BLaER1 treated with 17β-estradiol and CSF1 and Interleukin-3, amounts not matched to agents 10 nM and 100 nM (cell line): ENCODE measurements at regions not wholly inside any gene's neighbourhood (a gene's known extent, or its start where the extent isn't known, plus 50 kb on each side); places are given as distances from the start of the nearest gene placed in this dataset.

Experiments used
- H3K27ac ChIP-seq, 11 experiments: shearing (Covaris generic); formaldehyde crosslinking; 2 replicates each; pipeline ENCODE4 v1.8.1; 2022
- H3K27me3 ChIP-seq, 11 experiments: shearing (Covaris generic); formaldehyde crosslinking; 2 replicates each; pipeline ENCODE4 v1.8.1; 2022
- H3K36me3 ChIP-seq, 11 experiments: shearing (Covaris generic); formaldehyde crosslinking; 2 replicates each; pipeline ENCODE4 v1.8.1; 2022
- H3K4me1 ChIP-seq, 10 experiments: shearing (Covaris generic); formaldehyde crosslinking; 2 replicates each; pipeline ENCODE4 v1.8.1; 2022
- H3K4me2 ChIP-seq, 11 experiments: shearing (Covaris generic); formaldehyde crosslinking; 2 replicates each; pipeline ENCODE4 v1.8.1; 2022
- H3K4me3 ChIP-seq, 10 experiments: shearing (Covaris generic); formaldehyde crosslinking; 2 replicates each; pipeline ENCODE4 v1.8.1; 2022
- H3K9ac ChIP-seq, 11 experiments: shearing (Covaris generic); formaldehyde crosslinking; 2 replicates each; pipeline ENCODE4 v1.8.1; 2022
- H3K9me3 ChIP-seq, 11 experiments: shearing (Covaris generic); formaldehyde crosslinking; replicated peaks in 1 of 11; 2 replicates each; pipeline ENCODE4 v1.8.1; 2022
- H4K20me1 ChIP-seq, 11 experiments: shearing (Covaris generic); formaldehyde crosslinking; 2 replicates each; pipeline ENCODE4 v1.8.1; 2022
- Cebpa-rat ChIP-seq, 11 experiments: shearing (Covaris generic); IDR thresholded peaks; 2 replicates each; pipeline ENCODE4 v1.8.1; 2022

DNA sequence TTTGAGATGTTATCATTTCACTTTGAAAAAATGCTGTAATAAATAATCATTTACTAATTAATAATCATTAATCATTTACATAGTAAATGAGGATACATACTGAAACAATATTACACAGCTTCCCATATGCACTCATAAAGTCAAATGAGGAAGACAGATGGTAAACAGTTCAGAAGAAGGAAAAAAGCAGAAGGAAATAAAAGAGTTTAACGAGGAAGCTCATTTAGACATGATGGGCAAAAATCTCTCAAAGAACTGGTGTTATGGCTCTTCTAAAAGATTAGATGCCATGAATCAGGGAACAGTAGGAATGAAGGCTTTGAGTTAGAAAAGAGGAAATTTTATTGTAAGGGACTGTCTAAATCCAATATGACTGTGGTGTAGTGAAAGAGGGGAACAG is 347.6 kb downstream of the PTPRC start:
- Histone ChIP-seq H3K27ac (no peak overlapping the region), H3K4me2 (peak overlapping the region in 2 of 11 experiments; percentile 6 to 60; a peak in 3 of 22 replicates), H3K9me3 (peaks cover 20 to 35% (median 26%) of the 10 kb centered on the region in 11 experiments; a peak in 21 of 22 replicates), H4K20me1 (no peaks in the 10 kb centered on the region), H3K36me3 (0 out of 22 replicates have a peak, but pooled peaks cover 0 to 3% (median 0%) of the 10 kb centered on the region in 11 experiments), H3K4me1 (peaks cover 0 to 8% (median 2%) of the 10 kb centered on the region in 10 experiments; a peak in 6 of 20 replicates), H3K4me3 (no peak overlapping the region), H3K9ac (no peak overlapping the region), H3K27me3 (no peaks in the 10 kb centered on the region)
- TF ChIP-seq Cebpa-rat (IDR thresholded peaks at IDR 0.05) = no peak

DNA sequence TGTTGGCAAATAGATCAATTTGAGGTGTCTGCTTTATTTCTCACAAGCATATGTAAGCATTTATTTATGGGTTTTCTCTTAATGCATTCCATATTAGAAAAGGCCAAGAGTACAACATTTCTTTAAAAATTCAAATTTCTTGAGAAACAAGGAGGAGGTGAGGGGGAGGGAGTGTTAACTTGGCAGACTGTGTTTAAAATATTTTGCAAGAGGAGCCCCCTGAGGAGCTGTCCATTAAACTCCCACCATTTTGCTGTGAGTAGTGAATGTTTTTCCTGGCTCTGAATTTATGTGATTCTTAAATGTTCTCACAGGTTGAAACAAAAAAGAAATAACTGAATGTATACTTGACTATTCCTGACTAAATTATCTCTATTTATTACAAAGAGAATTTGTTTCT is 363.8 kb downstream of the PTPRC start:
- H3K27ac ChIP-seq = no peak overlapping the region
- no peaks in the 10 kb centered on the region for H3K36me3 ChIP-seq
- H3K9ac ChIP-seq = no peak overlapping the region
- H3K27me3 ChIP-seq = no peaks in the 10 kb centered on the region
- H3K9me3 ChIP-seq = peaks cover 0 to 16% (median 8%) of the 10 kb centered on the region in 11 experiments; a peak in 10 of 22 replicates
- no peaks in the 10 kb centered on the region for H4K20me1 ChIP-seq
- no peak overlapping the region for H3K4me2 ChIP-seq
- no peak for TF ChIP-seq Cebpa-rat (IDR thresholded peaks at IDR 0.05)
- peaks cover 4 to 15% (median 9%) of the 10 kb centered on the region in 10 experiments; a peak in 18 of 20 replicates for H3K4me1 ChIP-seq
- H3K4me3 ChIP-seq = no peak overlapping the region

DNA sequence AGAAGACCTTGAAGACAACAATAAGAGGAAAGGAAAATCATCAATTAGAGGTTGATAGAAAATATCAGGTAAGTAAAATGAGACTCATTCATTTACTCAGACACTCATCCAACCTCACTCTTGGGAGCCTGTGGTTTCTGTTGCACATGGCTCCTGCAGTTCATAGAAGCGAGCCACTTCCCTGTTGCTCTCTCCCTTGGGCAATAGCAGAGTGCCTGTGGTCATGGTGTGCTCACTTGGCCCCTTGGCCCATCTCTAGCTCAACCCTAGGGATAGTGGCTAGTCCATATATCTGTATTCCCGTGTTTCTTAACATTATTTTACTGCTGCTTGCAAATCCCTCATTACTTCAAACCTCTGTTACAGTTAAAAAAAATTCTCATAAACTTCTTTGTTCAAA is 368.6 kb downstream of the PTPRC start:
- H3K4me3 ChIP-seq = no peak overlapping the region
- H3K4me1 ChIP-seq = peaks cover 26 to 62% (median 44%) of the 10 kb centered on the region in 10 experiments
- peaks cover 0 to 15% (median 8%) of the 10 kb centered on the region in 11 experiments; a peak in 10 of 22 replicates for H3K9me3 ChIP-seq
- H3K9ac ChIP-seq = no peak overlapping the region
- peak overlapping the region in 8 of 11 experiments; percentile 1 to 79 (median 62); a peak in 12 of 22 replicates for H3K27ac ChIP-seq
- H3K36me3 ChIP-seq = no peaks in the 10 kb centered on the region
- peak overlapping the region in 10 of 11 experiments; percentile 31 to 77 (median 49); a peak in 18 of 22 replicates for H3K4me2 ChIP-seq
- H3K27me3 ChIP-seq = no peaks in the 10 kb centered on the region
- peak in 9 of 11 experiments; percentile 66 to 98 (median 91); a peak in 17 of 22 replicates for TF ChIP-seq Cebpa-rat (IDR thresholded peaks at IDR 0.05)
- no peaks in the 10 kb centered on the region for H4K20me1 ChIP-seq

DNA sequence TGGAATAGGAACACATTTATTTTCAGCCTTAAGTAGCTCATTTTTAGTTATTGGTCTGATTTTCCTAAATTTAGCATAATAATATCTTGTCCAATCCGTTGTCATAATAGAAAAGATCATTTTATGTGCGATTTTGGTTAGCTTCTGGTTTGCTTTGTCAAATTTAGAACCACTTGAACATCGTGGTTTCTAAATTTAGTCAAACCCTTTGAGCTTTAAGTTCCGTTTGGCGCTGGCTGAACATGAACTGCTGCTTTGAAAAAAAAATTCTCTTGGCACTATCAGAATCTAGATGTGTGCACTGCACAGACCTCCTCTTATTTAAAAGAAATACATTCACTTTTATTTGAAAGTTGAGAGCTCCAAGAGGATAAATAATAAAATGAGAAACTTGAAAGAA is 370.6 kb downstream of the PTPRC start:
- Histone ChIP-seq H3K9ac (peak overlapping the region in 9 of 11 experiments; percentile 28 to 67 (median 53); a peak in 14 of 22 replicates), H3K27me3 (no peaks in the 10 kb centered on the region), H3K4me1 (peaks cover 26 to 62% (median 44%) of the 10 kb centered on the region in 10 experiments), H3K36me3 (no peaks in the 10 kb centered on the region), H4K20me1 (no peaks in the 10 kb centered on the region), H3K4me2 (peak overlapping the region; percentile 71 to 82 (median 77); a peak in 21 of 22 replicates), H3K4me3 (peak overlapping the region in 3 of 10 experiments; percentile 34 to 41 (median 36); a peak in 4 of 20 replicates), H3K27ac (peak overlapping the region in 9 of 11 experiments; percentile 10 to 79 (median 69); a peak in 16 of 22 replicates), H3K9me3 (peaks cover 3 to 28% (median 20%) of the 10 kb centered on the region in 11 experiments; a peak in 15 of 22 replicates)
- no peak for TF ChIP-seq Cebpa-rat (IDR thresholded peaks at IDR 0.05)

GRCh38 chr1:199010492-199010891 is 371.7 kb downstream of the PTPRC start:
- Histone ChIP-seq H3K4me2 (peak overlapping the region; percentile 71 to 82 (median 77)), H3K9me3 (peaks cover 3 to 31% (median 23%) of the 10 kb centered on the region in 11 experiments; a peak in 16 of 22 replicates), H3K27me3 (no peaks in the 10 kb centered on the region), H4K20me1 (no peaks in the 10 kb centered on the region), H3K9ac (peak overlapping the region in 6 of 11 experiments; percentile 38 to 67 (median 56); a peak in 9 of 22 replicates), H3K4me3 (peak overlapping the region in 6 of 10 experiments; percentile 18 to 36 (median 34); a peak in 7 of 20 replicates), H3K36me3 (no peaks in the 10 kb centered on the region), H3K4me1 (peaks cover 26 to 62% (median 44%) of the 10 kb centered on the region in 10 experiments), H3K27ac (peak overlapping the region in 9 of 11 experiments; percentile 34 to 79 (median 69); a peak in 16 of 22 replicates)
- TF ChIP-seq Cebpa-rat (IDR thresholded peaks at IDR 0.05) = no peak

- Histone ChIP-seq H3K27ac (peak overlapping the region in 8 of 11 experiments; percentile 51 to 79 (median 71); a peak in 14 of 22 replicates), H3K4me1 (peaks cover 26 to 62% (median 44%) of the 10 kb centered on the region in 10 experiments), H4K20me1 (no peaks in the 10 kb centered on the region), H3K4me2 (peak overlapping the region; percentile 71 to 82 (median 77); a peak in 20 of 22 replicates), H3K9me3 (peaks cover 0 to 31% (median 22%) of the 10 kb centered on the region in 11 experiments; a peak in 16 of 22 replicates), H3K4me3 (no peak overlapping the region; a peak in 2 of 20 replicates), H3K36me3 (no peaks in the 10 kb centered on the region), H3K27me3 (no peaks in the 10 kb centered on the region), H3K9ac (peak overlapping the region in 5 of 11 experiments; percentile 10 to 67 (median 53); a peak in 2 of 22 replicates)
- TF ChIP-seq Cebpa-rat (IDR thresholded peaks at IDR 0.05) = no peak
Observed at GRCh38 chr1:199010933-199011332, 372.1 kb downstream of the PTPRC start.

- no peak overlapping the region for H3K4me2 ChIP-seq
- no peak overlapping the region for H3K4me3 ChIP-seq
- no peaks in the 10 kb centered on the region for H3K27me3 ChIP-seq
- H3K36me3 ChIP-seq = no peaks in the 10 kb centered on the region
- no peak overlapping the region for H3K9ac ChIP-seq
- no peak for TF ChIP-seq Cebpa-rat (IDR thresholded peaks at IDR 0.05)
- no peak overlapping the region for H3K27ac ChIP-seq
- H3K4me1 ChIP-seq = peaks cover under 1 to 26% (median 13%) of the 10 kb centered on the region in 10 experiments; a peak in 18 of 20 replicates
- peaks cover 0 to 38% (median 23%) of the 10 kb centered on the region in 11 experiments; a peak in 16 of 22 replicates for H3K9me3 ChIP-seq
- no peaks in the 10 kb centered on the region for H4K20me1 ChIP-seq
Observed at GRCh38 chr1:199015799-199016198, 377.0 kb downstream of the PTPRC start.

- no peak overlapping the region for H3K9ac ChIP-seq
- peaks cover 4 to 46% (median 31%) of the 10 kb centered on the region in 11 experiments; a peak in 20 of 22 replicates for H3K9me3 ChIP-seq
- H3K4me1 ChIP-seq = peaks cover 0 to 22% (median 14%) of the 10 kb centered on the region in 10 experiments; a peak in 17 of 20 replicates
- no peak overlapping the region for H3K27ac ChIP-seq
- H4K20me1 ChIP-seq = no peaks in the 10 kb centered on the region
- H3K27me3 ChIP-seq = no peaks in the 10 kb centered on the region
- no peak for TF ChIP-seq Cebpa-rat (IDR thresholded peaks at IDR 0.05)
- no peak overlapping the region for H3K4me2 ChIP-seq
- H3K4me3 ChIP-seq = no peak overlapping the region
- H3K36me3 ChIP-seq = no peaks in the 10 kb centered on the region
Observed at GRCh38 chr1:199018471-199019135, 379.8 kb downstream of the PTPRC start.

DNA sequence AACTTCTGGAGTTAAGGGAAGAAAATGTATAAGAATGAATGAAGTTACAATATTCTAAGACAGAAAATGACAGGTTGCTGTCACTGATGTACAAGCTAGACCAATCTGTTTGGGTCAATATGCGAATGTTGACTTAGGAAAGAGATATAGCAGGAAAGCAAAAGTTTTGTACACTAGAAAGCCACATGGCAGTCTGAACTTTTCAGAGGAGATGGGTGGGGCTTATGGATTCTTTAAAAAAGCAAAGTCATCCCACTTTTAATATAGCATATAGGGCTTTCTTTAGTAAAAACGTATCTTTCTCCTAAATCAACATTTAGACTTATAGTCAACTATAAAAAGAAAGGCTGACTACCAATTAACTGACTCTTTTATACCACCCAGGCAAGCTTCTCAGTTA is 381.2 kb downstream of the PTPRC start:
- Histone ChIP-seq H4K20me1 (no peaks in the 10 kb centered on the region), H3K36me3 (no peaks in the 10 kb centered on the region), H3K9ac (no peak overlapping the region), H3K27ac (peak overlapping the region in 6 of 11 experiments; percentile 6 to 69 (median 51); a peak in 10 of 22 replicates), H3K4me1 (peaks cover 0 to 22% (median 14%) of the 10 kb centered on the region in 10 experiments; a peak in 17 of 20 replicates), H3K9me3 (peaks cover 4 to 32% (median 19%) of the 10 kb centered on the region in 11 experiments; a peak in 19 of 22 replicates), H3K4me3 (no peak overlapping the region), H3K27me3 (no peaks in the 10 kb centered on the region), H3K4me2 (peak overlapping the region in 6 of 11 experiments; percentile 8 to 62 (median 45); a peak in 6 of 22 replicates)
- TF ChIP-seq Cebpa-rat (IDR thresholded peaks at IDR 0.05) = no peak
